HG03520 (cell line): ENCODE measurements at regions not wholly inside any gene's neighbourhood (a gene's known extent, or its start where the extent isn't known, plus 50 kb on each side); places are given as distances from the start of the nearest gene placed in this dataset.
"Not testable (repeated sequence)": the region's sequence is repeated elsewhere in the genome, so short reads cannot be mapped to it uniquely, and the experiment has no call there.

Source experiments
- ATAC-seq: cut with Tn5 transposase; IDR thresholded peaks from one replicate; pipeline ENCODE4 v1.9.1; 2021; ENCODE audit warnings: mild to moderate bottlenecking, moderate library complexity; ENCODE audit not compliant: unreplicated experiment

GRCh38 chr5:10018201-10019069 lies 231.3 kb downstream of the ATPSCKMT start:
- ATAC-seq, result no peak

- no peak for ATAC-seq
Observed at GRCh38 chr5:10017786-10018185, 231.9 kb downstream of the ATPSCKMT start.

GRCh38 chr5:10016559-10016958 lies 233.1 kb downstream of the ATPSCKMT start:
- ATAC-seq, result not testable (repeated sequence)

- ATAC-seq, result not testable (repeated sequence)
Observed at GRCh38 chr5:10015681-10016080, 234.0 kb downstream of the ATPSCKMT start.

GRCh38 chr5:10009802-10010201 lies 239.9 kb downstream of the ATPSCKMT start:
- ATAC-seq, result no peak

GRCh38 chr5:9987101-9987500 lies 262.6 kb downstream of the ATPSCKMT start:
- ATAC-seq, result no peak

- no peak for ATAC-seq
Observed at GRCh38 chr5:9977070-9977469, 272.6 kb downstream of the ATPSCKMT start.

GRCh38 chr5:9976621-9977020 lies 273.1 kb downstream of the ATPSCKMT start:
- ATAC-seq, result no peak

- no peak for ATAC-seq
Observed at GRCh38 chr5:9972059-9972458, 277.6 kb downstream of the ATPSCKMT start.

- no peak for ATAC-seq
Observed at GRCh38 chr5:9971301-9971700, 278.4 kb downstream of the ATPSCKMT start.

GRCh38 chr5:9958914-9959313 lies 290.8 kb downstream of the ATPSCKMT start:
- no peak for ATAC-seq

GRCh38 chr5:9957214-9957613 lies 292.5 kb downstream of the ATPSCKMT start:
- ATAC-seq, result no peak

- no peak for ATAC-seq
Observed at GRCh38 chr5:9956725-9957124, 293.0 kb downstream of the ATPSCKMT start.

GRCh38 chr5:9955586-9955985 lies 294.1 kb downstream of the ATPSCKMT start:
- ATAC-seq, result no peak

GRCh38 chr5:9954869-9955268 lies 294.8 kb downstream of the ATPSCKMT start:
- no peak for ATAC-seq

- no peak for ATAC-seq
Observed at GRCh38 chr5:9953691-9954090, 296.0 kb downstream of the ATPSCKMT start.

GRCh38 chr5:9951865-9952516 lies 297.7 kb downstream of the ATPSCKMT start:
- ATAC-seq, result no peak

GRCh38 chr5:9947944-9948343 lies 301.7 kb downstream of the ATPSCKMT start:
- ATAC-seq, result no peak

GRCh38 chr5:9947225-9947714 lies 302.4 kb downstream of the ATPSCKMT start:
- peak; percentile 51 for ATAC-seq

GRCh38 chr5:9932770-9933169 lies 302.6 kb upstream of the TAS2R1 start:
- no peak for ATAC-seq

GRCh38 chr5:9930156-9930555 lies 300.0 kb upstream of the TAS2R1 start:
- no peak for ATAC-seq

GRCh38 chr5:9928326-9928725 lies 298.2 kb upstream of the TAS2R1 start:
- no peak for ATAC-seq
